ENCODE measurements at regions not wholly inside any gene's neighbourhood (a gene's known extent, or its start where the extent isn't known, plus 50 kb on each side); places are given as distances from the start of the nearest gene placed in this dataset.

DNA sequence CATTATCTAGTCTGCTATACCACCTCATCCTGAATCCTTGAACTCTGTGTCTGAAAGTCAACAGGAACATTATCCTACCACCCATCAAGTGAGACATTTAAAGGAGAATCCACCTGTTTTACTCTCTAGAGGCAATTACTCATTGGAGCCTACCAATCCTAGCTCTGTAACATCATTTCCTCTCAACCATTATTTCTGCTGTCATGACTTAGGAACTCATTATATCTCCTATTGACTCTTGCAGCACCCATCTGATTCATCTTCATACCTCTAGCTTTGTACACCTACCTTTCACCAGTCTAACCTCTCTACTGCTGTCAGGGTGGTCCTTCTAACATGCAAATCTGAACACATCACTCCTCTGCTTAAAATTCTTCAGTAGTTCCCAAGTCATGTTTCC lies 481.5 kb downstream of the NFIB start:
- Histone ChIP-seq H3K9me3 (ENCODE audit: control insufficient read depth in 2 of 2, insufficient read depth in 1 of 2, low read depth in 1 of 2, low read length in 1 of 2) (peaks cover 0 to 10% of the 10 kb centered on the region in 2 donors), H3K27me3 (ENCODE audit: control insufficient read depth in 3 of 3, insufficient read depth in 3 of 3, low read length in 3 of 3) (no peaks in the 10 kb centered on the region), H3K4me1 (ENCODE audit: control insufficient read depth in 3 of 3, insufficient read depth in 2 of 3, low read depth in 1 of 3, low read length in 2 of 3) (no peaks in the 10 kb centered on the region), H3K36me3 (ENCODE audit: control insufficient read depth in 3 of 3, insufficient read depth in 2 of 3, low read depth in 1 of 3, low read length in 3 of 3) (no peaks in the 10 kb centered on the region), H3K4me3 (ENCODE audit: low read depth in 1 of 3, low read length in 3 of 3) (no peak overlapping the region), H3K27ac (ENCODE audit: low read depth in 1 of 3, low read length in 2 of 3) (no peak overlapping the region)
- FAIRE-seq (no peak), DNase-seq (no peak)

DNA sequence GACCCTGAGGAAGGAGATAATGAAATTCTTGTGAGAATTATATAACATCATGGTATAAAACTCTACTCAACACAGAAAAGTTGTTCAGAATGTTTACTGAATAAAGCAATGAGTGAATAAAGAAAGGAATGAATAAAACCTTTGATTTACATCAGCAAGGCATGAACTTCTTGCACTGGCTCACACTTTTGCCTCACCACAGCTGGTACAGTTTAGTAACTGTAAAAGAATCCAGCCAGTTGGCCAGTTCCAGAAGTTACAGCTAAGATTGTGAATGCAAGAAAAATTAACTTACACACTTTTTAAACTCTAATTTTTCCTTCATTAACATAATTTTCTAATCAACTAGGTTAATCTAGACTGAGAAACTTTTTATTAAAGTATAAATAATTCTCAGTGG lies 490.9 kb downstream of the NFIB start:
- Histone ChIP-seq H3K4me3 (ENCODE audit: low read depth in 1 of 3, low read length in 3 of 3) (no peak overlapping the region), H3K27me3 (ENCODE audit: control insufficient read depth in 3 of 3, insufficient read depth in 3 of 3, low read length in 3 of 3) (peaks cover 0 to 2% (median 0%) of the 10 kb centered on the region in 3 donors), H3K36me3 (ENCODE audit: control insufficient read depth in 3 of 3, insufficient read depth in 2 of 3, low read depth in 1 of 3, low read length in 3 of 3) (no peaks in the 10 kb centered on the region), H3K27ac (ENCODE audit: low read depth in 1 of 3, low read length in 2 of 3) (no peak overlapping the region), H3K9me3 (ENCODE audit: control insufficient read depth in 2 of 2, insufficient read depth in 1 of 2, low read depth in 1 of 2, low read length in 1 of 2) (peaks cover 0 to 8% of the 10 kb centered on the region in 2 donors), H3K4me1 (ENCODE audit: control insufficient read depth in 3 of 3, insufficient read depth in 2 of 3, low read depth in 1 of 3, low read length in 2 of 3) (no peaks in the 10 kb centered on the region)
- FAIRE-seq (no peak), DNase-seq (no peak)

DNA sequence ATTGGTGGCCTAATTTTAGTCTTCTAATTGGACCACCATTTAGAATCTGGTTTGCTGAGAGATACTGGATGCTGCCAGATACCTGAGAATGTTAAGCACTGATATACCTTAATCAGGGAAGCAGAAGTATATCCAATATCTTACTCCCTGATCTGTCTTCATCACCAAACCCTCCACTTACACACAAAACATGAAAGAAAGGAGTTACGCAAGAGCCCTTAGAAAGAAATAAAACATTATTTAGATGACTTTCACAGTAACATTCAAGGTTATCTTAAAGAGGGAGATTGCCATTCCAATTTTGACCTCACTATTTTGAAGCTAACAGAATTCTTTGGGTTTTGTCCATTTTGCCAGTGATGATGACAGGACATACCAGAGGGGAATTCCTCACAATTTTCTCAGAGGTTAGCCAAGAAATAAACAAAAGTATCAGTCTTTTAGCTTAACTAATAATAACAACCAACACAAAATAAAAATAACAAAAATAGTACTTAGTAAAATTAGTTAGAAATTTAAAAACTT lies 496.1 kb downstream of the NFIB start:
- H3K27me3 ChIP-seq (ENCODE audit: control insufficient read depth in 3 of 3, insufficient read depth in 3 of 3, low read length in 3 of 3), result no peaks in the 10 kb centered on the region
- H3K27ac ChIP-seq (ENCODE audit: low read depth in 1 of 3, low read length in 2 of 3), result no peak overlapping the region
- no peaks in the 10 kb centered on the region for H3K36me3 ChIP-seq (ENCODE audit: control insufficient read depth in 3 of 3, insufficient read depth in 2 of 3, low read depth in 1 of 3, low read length in 3 of 3)
- WGBS, 3 donors, result 93 to 100% (median 95%) methylated on average over 1 of the region's 1 CpG
- peaks cover 0 to 8% of the 10 kb centered on the region in 2 donors for H3K9me3 ChIP-seq (ENCODE audit: control insufficient read depth in 2 of 2, insufficient read depth in 1 of 2, low read depth in 1 of 2, low read length in 1 of 2)
- no peaks in the 10 kb centered on the region for H3K4me1 ChIP-seq (ENCODE audit: control insufficient read depth in 3 of 3, insufficient read depth in 2 of 3, low read depth in 1 of 3, low read length in 2 of 3)
- H3K4me3 ChIP-seq (ENCODE audit: low read depth in 1 of 3, low read length in 3 of 3), result no peak overlapping the region
- no peak for FAIRE-seq
- no peak for DNase-seq

DNA sequence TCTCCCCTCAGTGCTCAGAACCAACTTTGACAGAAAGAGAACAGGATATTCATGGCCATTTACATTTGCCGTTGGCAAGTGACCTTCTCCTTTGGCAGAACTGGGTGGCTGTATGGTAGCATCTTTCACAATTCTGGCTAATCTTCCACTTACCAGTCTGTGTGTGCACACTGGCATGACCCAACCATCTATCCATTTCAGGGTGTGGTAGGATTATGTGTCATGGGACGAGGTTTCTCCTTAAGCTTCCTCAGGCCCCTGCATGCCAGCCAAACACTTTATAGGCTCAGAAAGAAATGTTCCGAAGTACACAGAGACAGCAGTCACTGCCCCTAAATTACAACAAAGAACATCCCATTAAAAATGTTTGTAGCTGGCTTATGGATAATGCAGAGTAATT lies 497.1 kb downstream of the NFIB start:
- Histone ChIP-seq H3K27ac (ENCODE audit: low read depth in 1 of 3, low read length in 2 of 3) (no peak overlapping the region), H3K4me1 (ENCODE audit: control insufficient read depth in 3 of 3, insufficient read depth in 2 of 3, low read depth in 1 of 3, low read length in 2 of 3) (no peaks in the 10 kb centered on the region), H3K4me3 (ENCODE audit: low read depth in 1 of 3, low read length in 3 of 3) (no peak overlapping the region), H3K9me3 (ENCODE audit: control insufficient read depth in 2 of 2, insufficient read depth in 1 of 2, low read depth in 1 of 2, low read length in 1 of 2) (peaks cover 0 to 8% of the 10 kb centered on the region in 2 donors), H3K27me3 (ENCODE audit: control insufficient read depth in 3 of 3, insufficient read depth in 3 of 3, low read length in 3 of 3) (no peaks in the 10 kb centered on the region), H3K36me3 (ENCODE audit: control insufficient read depth in 3 of 3, insufficient read depth in 2 of 3, low read depth in 1 of 3, low read length in 3 of 3) (no peaks in the 10 kb centered on the region)
- WGBS, 3 donors, result 82 to 89% (median 84%) methylated on average over 3 of the region's 3 CpGs
- DNase-seq, result no peak
- FAIRE-seq, result no peak

DNA sequence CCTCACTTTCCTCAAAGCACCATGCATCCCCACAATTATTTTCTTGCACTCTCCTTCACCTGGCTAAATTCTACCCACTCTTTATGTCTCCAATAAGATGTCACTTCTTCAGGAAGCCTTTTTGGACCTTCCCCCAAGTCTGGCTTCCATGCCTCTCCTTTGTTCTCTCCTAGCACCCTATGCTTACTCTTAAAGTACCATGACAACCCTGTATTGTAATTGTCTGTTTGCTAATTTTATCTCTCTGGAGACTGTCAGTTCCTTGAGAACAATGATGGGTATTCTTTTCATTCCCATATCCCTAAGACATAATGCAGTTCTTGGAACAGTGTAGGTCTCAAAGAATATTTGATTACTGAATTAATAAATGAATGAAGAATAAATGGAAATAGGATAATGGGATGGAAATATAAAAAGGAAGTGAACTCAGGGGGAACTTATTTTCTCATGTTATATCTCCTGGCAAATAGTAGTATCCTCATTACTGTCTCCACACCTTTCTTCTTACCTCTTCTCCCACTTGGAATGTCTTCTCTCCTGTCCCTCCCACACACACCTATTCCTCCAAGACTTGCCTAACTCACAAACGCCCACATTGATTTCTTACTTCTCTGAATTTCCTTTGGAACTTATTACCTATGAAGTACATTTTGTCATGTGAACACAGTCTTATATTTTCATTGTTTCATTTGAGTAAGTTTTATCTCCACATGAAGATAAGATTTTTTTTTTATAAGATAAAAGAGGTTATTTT lies 499.1 kb downstream of the NFIB start:
- WGBS, 3 donors, result 39 to 65% (median 47%) methylated on average over 1 of the region's 1 CpG
- no peaks in the 10 kb centered on the region for H3K4me1 ChIP-seq (ENCODE audit: control insufficient read depth in 3 of 3, insufficient read depth in 2 of 3, low read depth in 1 of 3, low read length in 2 of 3)
- no peak for DNase-seq
- no peaks in the 10 kb centered on the region for H3K27me3 ChIP-seq (ENCODE audit: control insufficient read depth in 3 of 3, insufficient read depth in 3 of 3, low read length in 3 of 3)
- FAIRE-seq, result no peak
- no peaks in the 10 kb centered on the region for H3K36me3 ChIP-seq (ENCODE audit: control insufficient read depth in 3 of 3, insufficient read depth in 2 of 3, low read depth in 1 of 3, low read length in 3 of 3)
- no peaks in the 10 kb centered on the region for H3K9me3 ChIP-seq (ENCODE audit: control insufficient read depth in 2 of 2, insufficient read depth in 1 of 2, low read depth in 1 of 2, low read length in 1 of 2)
- no peak overlapping the region for H3K27ac ChIP-seq (ENCODE audit: low read depth in 1 of 3, low read length in 2 of 3)
- no peak overlapping the region for H3K4me3 ChIP-seq (ENCODE audit: low read depth in 1 of 3, low read length in 3 of 3)

DNA sequence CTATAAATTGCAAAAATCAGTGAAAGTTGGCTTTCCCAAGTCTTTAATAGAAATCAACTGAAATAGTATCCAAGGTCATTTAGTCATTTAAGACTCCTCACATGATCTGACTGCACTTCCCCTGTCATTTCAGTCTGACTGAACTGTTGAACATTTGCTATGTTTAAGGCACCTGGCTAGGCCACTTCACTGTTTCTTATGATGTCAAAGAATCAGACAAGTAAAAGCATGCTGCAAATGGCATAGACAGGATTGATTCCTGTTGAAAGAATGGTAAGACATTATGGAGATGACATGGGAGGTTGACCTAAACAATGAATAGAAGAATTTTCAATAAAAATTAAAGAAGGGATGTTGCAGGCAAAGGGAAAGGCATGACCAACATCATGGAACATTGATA lies 502.1 kb downstream of the NFIB start:
- Histone ChIP-seq H3K4me3 (ENCODE audit: low read depth in 1 of 3, low read length in 3 of 3) (no peak overlapping the region), H3K27me3 (ENCODE audit: control insufficient read depth in 3 of 3, insufficient read depth in 3 of 3, low read length in 3 of 3) (no peaks in the 10 kb centered on the region), H3K4me1 (ENCODE audit: control insufficient read depth in 3 of 3, insufficient read depth in 2 of 3, low read depth in 1 of 3, low read length in 2 of 3) (no peaks in the 10 kb centered on the region), H3K9me3 (ENCODE audit: control insufficient read depth in 2 of 2, insufficient read depth in 1 of 2, low read depth in 1 of 2, low read length in 1 of 2) (no peaks in the 10 kb centered on the region), H3K36me3 (ENCODE audit: control insufficient read depth in 3 of 3, insufficient read depth in 2 of 3, low read depth in 1 of 3, low read length in 3 of 3) (no peaks in the 10 kb centered on the region), H3K27ac (ENCODE audit: low read depth in 1 of 3, low read length in 2 of 3) (no peak overlapping the region)
- DNase-seq (no peak), FAIRE-seq (no peak)

DNA sequence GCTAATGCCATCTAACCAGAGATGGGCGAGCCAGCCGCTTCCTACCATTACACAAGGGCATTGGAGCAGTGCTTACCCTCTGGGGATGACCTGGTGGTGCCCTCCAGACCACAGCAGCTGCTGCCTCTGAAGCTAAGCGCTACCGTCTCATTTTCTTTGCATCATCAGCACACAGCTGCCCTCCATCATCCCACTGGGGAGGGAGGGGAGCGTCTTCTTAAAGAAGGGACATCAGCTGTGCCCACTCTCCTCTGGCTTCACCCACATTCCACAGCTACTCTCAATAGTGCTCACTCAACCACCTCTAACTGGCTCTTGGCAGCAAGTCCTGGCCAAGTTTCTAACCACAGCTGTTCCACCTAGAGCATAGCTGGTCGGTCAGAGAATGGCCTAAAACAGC lies 503.4 kb downstream of the NFIB start:
- no peaks in the 10 kb centered on the region for H3K27me3 ChIP-seq (ENCODE audit: control insufficient read depth in 3 of 3, insufficient read depth in 3 of 3, low read length in 3 of 3)
- no peaks in the 10 kb centered on the region for H3K4me1 ChIP-seq (ENCODE audit: control insufficient read depth in 3 of 3, insufficient read depth in 2 of 3, low read depth in 1 of 3, low read length in 2 of 3)
- H3K9me3 ChIP-seq (ENCODE audit: control insufficient read depth in 2 of 2, insufficient read depth in 1 of 2, low read depth in 1 of 2, low read length in 1 of 2), result no peaks in the 10 kb centered on the region
- H3K4me3 ChIP-seq (ENCODE audit: low read depth in 1 of 3, low read length in 3 of 3), result no peak overlapping the region
- H3K27ac ChIP-seq (ENCODE audit: low read depth in 1 of 3, low read length in 2 of 3), result no peak overlapping the region
- WGBS, 3 donors, result 76 to 89% (median 85%) methylated on average over 6 of the region's 6 CpGs
- no peak for DNase-seq
- H3K36me3 ChIP-seq (ENCODE audit: control insufficient read depth in 3 of 3, insufficient read depth in 2 of 3, low read depth in 1 of 3, low read length in 3 of 3), result no peaks in the 10 kb centered on the region
- no peak for FAIRE-seq

DNA sequence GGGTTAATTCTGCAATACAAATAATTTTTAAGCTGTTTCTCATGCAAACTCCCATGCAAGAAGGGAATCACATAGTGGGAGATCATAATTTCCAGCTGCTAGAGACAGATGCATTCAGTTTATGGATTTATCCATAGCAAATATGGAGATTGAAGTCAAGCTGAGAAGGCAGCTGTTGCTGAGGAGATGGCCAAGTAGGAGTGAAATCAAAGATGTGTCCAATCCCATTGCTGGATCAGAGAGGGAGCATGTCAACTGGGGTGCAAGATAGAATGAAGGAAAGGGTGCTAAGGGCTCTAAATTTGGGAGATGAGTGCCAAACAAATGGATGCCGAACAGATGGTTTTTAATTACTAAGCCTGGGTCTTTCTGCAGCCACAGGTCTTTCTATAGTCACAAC lies 504.5 kb downstream of the NFIB start:
- Histone ChIP-seq H3K9me3 (ENCODE audit: control insufficient read depth in 2 of 2, insufficient read depth in 1 of 2, low read depth in 1 of 2, low read length in 1 of 2) (no peaks in the 10 kb centered on the region), H3K4me1 (ENCODE audit: control insufficient read depth in 3 of 3, insufficient read depth in 2 of 3, low read depth in 1 of 3, low read length in 2 of 3) (no peaks in the 10 kb centered on the region), H3K36me3 (ENCODE audit: control insufficient read depth in 3 of 3, insufficient read depth in 2 of 3, low read depth in 1 of 3, low read length in 3 of 3) (no peaks in the 10 kb centered on the region), H3K27me3 (ENCODE audit: control insufficient read depth in 3 of 3, insufficient read depth in 3 of 3, low read length in 3 of 3) (no peaks in the 10 kb centered on the region), H3K4me3 (ENCODE audit: low read depth in 1 of 3, low read length in 3 of 3) (no peak overlapping the region), H3K27ac (ENCODE audit: low read depth in 1 of 3, low read length in 2 of 3) (no peak overlapping the region)
- DNase-seq (no peak), FAIRE-seq (no peak)
- WGBS, 3 donors, result 83 to 95% (median 90%) methylated on average over 1 of the region's 1 CpG

DNA sequence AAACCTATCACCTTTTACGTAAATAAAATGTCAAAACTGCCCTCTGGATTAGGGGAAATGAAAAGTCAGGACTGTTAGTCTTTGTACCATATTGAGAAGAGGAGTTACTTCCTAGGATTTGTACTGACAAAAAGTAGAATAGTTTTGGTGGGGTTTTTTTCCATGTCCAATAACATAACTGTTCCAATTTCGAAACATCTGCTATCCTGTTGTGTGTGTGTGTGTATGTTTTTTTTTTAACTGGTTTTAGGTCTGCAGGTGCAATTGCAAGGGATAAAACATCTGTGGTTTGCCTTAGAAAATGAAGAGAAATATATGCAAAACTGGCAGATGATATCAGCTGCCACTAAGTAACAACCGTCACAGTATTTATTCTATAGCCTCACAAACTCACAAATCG lies 506.8 kb downstream of the NFIB start:
- 87 to 89% (median 87%) methylated on average over 4 of the region's 4 CpGs for WGBS, 3 donors
- Histone ChIP-seq H3K4me3 (ENCODE audit: low read depth in 1 of 3, low read length in 3 of 3) (no peak overlapping the region), H3K36me3 (ENCODE audit: control insufficient read depth in 3 of 3, insufficient read depth in 2 of 3, low read depth in 1 of 3, low read length in 3 of 3) (no peaks in the 10 kb centered on the region), H3K4me1 (ENCODE audit: control insufficient read depth in 3 of 3, insufficient read depth in 2 of 3, low read depth in 1 of 3, low read length in 2 of 3) (no peaks in the 10 kb centered on the region), H3K27me3 (ENCODE audit: control insufficient read depth in 3 of 3, insufficient read depth in 3 of 3, low read length in 3 of 3) (no peaks in the 10 kb centered on the region), H3K27ac (ENCODE audit: low read depth in 1 of 3, low read length in 2 of 3) (no peak overlapping the region), H3K9me3 (ENCODE audit: control insufficient read depth in 2 of 2, insufficient read depth in 1 of 2, low read depth in 1 of 2, low read length in 1 of 2) (no peaks in the 10 kb centered on the region)
- DNase-seq, result no peak
- no peak for FAIRE-seq
